ENCODE measurements at regions not wholly inside any gene's neighbourhood (a gene's known extent, or its start where the extent isn't known, plus 50 kb on each side); places are given as distances from the start of the nearest gene placed in this dataset.
"Not testable (repeated sequence)": the region's sequence is repeated elsewhere in the genome, so short reads cannot be mapped to it uniquely, and the experiment has no call there.

DNA sequence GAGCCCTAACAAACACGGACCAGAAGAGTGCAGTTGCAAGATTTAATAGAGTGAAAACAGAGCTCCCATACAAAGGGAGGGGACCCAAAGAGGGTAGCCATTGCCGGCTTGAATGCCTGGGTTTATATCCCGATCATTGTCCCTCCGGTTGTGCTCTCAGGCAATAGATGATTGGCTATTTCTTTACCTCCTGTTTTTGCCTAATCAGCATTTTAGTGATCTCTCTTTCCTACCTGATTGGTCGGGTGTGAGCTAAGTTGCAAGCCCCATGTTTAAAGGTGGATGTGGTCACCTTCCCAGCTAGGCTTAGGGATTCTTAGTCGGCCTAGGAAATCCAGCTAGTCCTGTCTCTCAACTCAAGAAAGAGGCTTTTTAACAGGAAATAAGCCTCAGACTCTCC is 186.9 kb upstream of the TBX22 start:
- not testable (repeated sequence) for H3K4me1 ChIP-seq, H3K36me3 ChIP-seq, H3K9ac ChIP-seq, H3K4me3 ChIP-seq, H3K4me2 ChIP-seq, H4K20me1 ChIP-seq, H3K27ac ChIP-seq
- Histone ChIP-seq H3K27me3 (peaks cover 63 to 97% (median 92%) of the 10 kb centered on the region in 11 experiments; a peak in 21 of 22 replicates), H3K9me3 (replicated peaks in 1 of 11) (peaks cover 0 to 15% (median 0%) of the 10 kb centered on the region in 11 experiments; a peak in 6 of 22 replicates)

DNA sequence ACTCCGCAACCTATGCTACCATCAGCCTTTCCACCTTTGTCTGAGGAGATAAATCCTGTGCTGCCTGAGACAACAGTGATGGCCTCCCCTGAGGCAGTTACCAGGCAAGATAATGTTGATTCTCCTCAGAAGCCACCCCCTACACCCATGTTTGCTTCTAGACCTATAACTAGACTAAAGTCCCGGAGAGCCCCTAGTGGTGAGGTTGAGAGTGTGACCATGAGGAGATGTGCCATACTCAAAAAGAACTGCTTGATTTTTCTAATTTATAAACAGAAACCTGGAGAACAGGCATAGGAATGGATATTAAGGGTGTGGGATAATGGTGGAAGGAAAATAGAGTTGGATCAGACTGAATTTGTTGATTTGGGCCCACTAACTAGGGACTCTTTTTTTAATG is 164.4 kb upstream of the TBX22 start:
- H3K4me2 ChIP-seq, H3K9ac ChIP-seq, H3K27ac ChIP-seq, H3K4me1 ChIP-seq, H4K20me1 ChIP-seq, H3K4me3 ChIP-seq, H3K36me3 ChIP-seq: not testable (repeated sequence)
- peaks cover 0 to 23% (median 0%) of the 10 kb centered on the region in 11 experiments; a peak in 3 of 22 replicates for H3K9me3 ChIP-seq (replicated peaks in 1 of 11)
- peaks cover 0 to 42% (median 20%) of the 10 kb centered on the region in 11 experiments; a peak in 17 of 22 replicates for H3K27me3 ChIP-seq

DNA sequence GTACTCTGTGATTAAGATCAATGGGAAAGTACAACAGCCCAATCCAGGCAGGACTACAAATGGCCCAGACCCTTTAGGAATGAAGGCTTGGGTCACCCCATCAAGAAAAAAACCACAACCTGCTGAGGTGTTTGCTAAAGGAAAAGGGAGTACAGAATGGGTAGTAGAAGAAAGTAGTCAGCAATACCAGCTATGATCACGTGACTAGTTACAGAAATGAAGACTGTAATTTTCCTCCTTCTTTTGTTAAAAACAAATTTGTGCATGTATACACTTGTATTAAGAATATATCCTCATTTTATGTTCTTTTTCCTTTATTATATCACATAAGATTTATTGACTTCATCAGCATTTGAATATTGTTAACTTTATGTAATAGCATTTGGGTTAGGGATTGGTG is 160.1 kb upstream of the TBX22 start:
- H3K4me1 ChIP-seq, result no peaks in the 10 kb centered on the region
- H3K9ac ChIP-seq, result no peak overlapping the region
- H3K9me3 ChIP-seq (replicated peaks in 1 of 11), result peaks cover 0 to 23% (median 0%) of the 10 kb centered on the region in 11 experiments; a peak in 3 of 22 replicates
- no peak for TF ChIP-seq Cebpa-rat (IDR thresholded peaks at IDR 0.05)
- H3K27ac ChIP-seq, result no peak overlapping the region
- peaks cover 22 to 67% (median 50%) of the 10 kb centered on the region in 11 experiments for H3K27me3 ChIP-seq
- H3K4me3 ChIP-seq, result no peak overlapping the region
- no peaks in the 10 kb centered on the region for H4K20me1 ChIP-seq
- no peak overlapping the region for H3K4me2 ChIP-seq
- no peaks in the 10 kb centered on the region for H3K36me3 ChIP-seq

Data from BLaER1 treated with 17β-estradiol and CSF1 and Interleukin-3, amounts not matched to agents 10 nM and 100 nM (cell line).